ENCODE measurements at regions not wholly inside any gene's neighbourhood (a gene's known extent, or its start where the extent isn't known, plus 50 kb on each side); places are given as distances from the start of the nearest gene placed in this dataset.
"Not testable (repeated sequence)": the region's sequence is repeated elsewhere in the genome, so short reads cannot be mapped to it uniquely, and the experiment has no call there.

- DNase-seq: no peak
Measured at GRCh38 chr14:106393742-106394141, 867.4 kb downstream of the TMEM121 start.

DNA sequence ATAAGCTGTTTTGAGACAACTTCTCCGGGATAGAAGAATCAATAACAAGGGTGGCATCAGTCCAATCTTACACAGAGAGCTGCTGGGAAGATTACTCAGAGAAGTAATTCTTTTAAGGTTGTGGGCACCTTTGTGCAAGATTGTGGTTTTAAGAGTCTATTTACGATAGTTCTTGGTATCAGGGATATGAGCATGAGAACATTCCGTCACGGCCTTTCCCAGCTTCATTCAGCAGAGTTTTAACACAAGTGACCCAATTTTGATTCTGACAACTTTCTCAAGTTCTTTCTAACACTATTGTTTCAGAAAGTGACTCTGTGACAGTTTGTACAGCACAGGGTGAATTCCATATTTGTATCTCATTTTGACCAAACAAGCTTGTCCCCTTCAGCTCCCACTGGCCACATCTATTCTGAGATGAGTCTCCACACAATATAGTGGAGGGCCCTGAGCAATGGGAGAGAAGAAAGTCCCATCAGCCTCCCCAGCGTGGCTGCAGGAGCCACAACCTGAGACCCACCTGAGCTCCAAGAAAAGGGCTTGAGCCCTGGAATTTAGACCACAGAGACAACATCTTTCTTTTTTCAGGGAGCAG is 869.2 kb downstream of the TMEM121 start:
- DNase-seq: peak in 1 of 2 donors; percentile 14

DNA sequence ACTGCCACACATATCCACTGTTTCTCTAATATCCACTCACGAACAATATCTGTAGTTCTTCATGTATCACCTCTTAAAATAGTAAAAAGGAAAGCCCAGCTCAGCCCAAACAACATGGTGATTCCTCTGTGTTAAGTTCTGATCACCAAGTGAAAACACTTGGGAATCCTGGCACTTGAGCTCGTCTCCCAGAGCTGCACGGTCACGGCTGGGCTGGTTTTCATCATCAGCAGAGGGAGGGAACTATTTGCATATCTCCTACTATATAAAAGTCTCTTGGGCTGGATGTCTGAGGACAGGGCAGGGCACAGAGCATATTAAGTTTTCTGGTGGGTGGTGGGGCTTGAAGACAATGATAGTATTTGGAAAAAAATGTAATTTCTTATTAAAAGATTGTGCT is 870.6 kb downstream of the TMEM121 start:
- no peak for DNase-seq

DNA sequence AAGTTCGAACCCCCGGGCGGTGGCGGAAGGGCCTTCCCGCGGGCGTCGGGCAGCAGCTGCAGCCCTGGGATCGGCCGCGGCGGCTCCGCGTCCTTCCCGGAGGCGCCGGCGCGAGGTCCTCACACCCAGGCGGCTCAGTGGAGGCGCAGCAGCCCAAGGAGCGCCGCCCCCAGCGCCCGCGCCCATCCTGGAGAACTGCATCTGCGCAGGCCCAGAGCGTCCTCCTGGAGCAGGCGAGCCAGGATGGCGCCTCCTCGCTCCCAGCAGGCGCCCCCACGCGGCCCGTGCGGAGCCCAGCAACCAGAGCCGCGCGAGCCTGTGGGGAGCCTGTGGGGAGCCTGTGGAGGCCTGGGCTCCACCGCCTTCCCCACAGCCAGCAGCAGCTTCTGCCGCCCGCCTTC is 872.5 kb downstream of the TMEM121 start:
- DNase-seq: peak in 1 of 2 donors; percentile 69

DNA sequence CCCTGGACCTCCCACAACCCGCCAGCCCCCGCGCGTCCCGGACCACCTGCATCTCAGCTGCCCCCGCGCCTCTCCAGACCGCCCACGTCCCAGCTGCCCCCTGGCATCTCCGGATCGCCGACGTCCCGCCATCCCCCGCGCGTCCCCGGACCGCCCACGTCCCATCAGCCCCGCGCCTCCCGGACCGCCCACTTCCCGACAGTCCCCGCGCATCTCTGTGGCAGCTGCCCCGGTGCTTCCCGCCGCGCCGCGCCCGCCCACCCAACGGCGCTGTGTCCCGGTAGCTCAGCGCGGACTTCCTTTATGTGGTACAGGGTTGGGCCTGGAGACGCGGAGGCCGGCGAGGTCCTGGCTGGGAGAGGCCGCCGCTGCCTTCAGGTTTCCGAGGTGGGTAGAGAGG is 874.9 kb downstream of the TMEM121 start:
- DNase-seq: not testable (repeated sequence)

DNA sequence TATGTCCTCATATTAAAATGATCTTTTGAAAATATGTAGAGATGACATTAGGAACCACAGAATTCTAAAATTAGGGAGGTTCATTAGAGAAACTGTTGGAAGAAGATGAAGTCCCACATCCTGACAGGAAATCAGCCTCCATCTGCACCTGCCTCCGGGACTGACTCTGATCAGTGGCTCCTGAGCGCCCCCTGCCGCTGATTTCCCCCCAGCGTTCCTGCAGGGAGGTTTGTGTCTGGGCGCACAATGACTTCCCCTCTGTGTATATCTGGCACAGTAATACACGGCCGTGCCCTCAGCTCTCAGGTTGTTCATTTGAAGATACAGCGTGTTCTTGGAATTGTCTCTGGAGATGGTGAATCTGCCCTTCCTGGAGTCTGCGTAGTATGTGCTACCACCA is 883.8 kb downstream of the TMEM121 start:
- DNase-seq: peak; percentile 11 to 45

GRCh38 chr14:106414464-106414863 is 888.1 kb downstream of the TMEM121 start:
- no peak for DNase-seq

DNA sequence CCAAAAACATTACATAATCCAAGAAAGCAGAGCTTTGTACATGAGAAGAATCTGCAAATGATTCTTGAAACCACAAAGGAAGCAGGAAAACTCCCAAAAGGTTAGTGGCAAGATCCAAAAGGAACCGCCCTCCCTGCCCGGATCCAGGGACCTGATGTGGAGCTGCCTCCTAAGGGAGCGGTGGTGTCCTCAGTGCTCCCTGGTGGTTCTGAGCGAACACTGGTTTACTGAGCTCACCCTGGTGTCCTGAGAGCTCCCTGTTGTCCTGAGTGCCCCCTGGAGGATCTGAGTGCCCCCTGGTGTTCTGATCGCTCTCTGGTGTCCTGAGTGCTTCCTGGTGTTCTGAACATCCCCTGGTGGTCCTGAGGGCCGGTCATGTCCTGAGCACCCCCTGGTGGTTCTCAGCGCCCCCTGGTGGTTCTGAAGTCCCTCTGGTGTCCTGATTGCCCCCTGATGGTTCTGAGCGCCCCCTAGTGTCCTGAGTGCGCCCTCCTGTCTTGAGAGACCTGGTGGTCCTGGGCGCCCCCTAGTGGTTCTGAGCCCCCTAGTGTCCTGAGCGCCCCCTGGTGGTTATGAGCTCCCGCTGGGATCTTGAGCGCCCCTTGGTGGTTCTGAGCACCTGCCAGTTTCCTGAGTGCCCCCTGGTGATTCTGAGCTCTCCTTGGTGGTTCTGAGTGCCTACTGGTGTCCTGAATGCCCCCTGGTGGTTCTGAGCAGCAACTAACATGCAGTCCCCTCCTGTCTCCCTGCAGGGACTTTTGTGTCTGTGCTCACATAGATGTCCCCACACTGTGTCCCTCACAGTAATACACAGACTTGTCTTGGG is 891.1 kb downstream of the TMEM121 start:
- peak; percentile 83 for DNase-seq

DNA sequence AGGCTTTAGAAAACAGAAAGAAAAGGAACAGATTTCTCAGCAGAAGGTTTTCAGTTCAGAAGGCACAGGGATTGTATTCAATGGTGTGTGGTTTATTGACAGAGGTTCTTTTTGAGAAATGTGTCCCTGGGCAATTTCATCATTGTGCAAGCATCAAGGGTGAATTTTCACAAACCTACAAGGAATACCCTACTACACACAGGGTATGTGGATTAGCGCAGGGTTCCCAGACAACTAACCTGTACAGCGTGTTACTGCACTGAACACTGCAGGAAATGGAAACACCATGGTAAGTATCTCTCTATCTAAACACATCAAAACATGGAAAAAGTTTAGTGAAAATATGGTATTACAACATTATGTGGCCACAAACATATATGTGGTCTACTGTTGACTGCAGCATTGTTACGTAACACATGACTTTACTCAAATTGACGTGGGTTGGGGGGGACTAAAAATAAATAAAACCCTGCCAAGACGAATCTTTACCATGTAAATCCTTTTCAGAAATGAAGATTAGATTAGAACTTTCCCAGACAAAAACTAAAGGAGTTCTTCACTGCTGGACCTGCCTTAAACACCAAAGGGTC is 893.1 kb downstream of the TMEM121 start:
- no peak for DNase-seq

DNA sequence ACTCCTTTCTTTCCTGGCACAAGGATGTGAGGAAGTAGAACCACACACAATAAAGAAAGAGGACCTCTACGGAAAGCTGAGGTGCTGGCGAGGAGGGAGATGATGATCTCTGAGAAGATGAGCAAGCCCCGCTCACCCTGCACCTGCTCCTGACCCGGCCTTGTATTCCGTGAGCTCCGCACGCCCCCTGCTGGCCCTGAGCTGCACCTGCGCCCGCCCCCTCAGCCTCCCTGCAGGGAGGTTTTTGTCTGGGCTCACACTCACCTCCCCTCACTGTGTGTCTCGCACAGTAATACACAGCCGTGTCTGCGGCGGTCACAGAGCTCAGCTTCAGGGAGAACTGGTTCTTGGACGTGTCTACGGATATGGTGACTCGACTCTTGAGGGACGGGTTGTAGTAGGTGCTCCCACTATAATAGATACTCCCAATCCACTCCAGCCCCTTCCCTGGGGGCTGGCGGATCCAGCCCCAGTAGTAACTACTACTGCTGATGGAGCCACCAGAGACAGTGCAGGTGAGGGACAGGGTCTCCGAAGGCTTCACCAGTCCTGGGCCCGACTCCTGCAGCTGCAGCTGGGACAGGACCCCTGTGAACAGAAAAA is 895.1 kb downstream of the TMEM121 start:
- peak; percentile 5 to 76 for DNase-seq

DNA sequence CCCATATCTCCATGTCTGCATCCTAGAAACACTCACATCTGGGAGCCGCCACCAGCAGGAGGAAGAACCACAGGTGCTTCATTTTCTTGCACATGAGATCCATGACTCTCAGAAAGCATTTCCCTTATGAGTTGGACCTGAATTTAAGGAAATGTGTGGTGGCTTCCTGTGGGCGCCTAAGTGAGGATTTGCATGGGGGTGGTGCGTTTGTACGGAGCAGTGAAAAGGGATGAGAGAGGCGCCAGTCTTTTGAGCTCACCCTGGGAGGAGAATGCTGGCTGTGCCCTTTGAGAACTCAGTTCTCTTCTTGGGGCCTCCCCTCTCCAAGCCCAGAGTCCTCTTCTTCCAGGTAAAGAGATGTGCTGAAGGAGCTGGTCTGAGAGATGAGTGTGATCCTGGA is 895.7 kb downstream of the TMEM121 start:
- DNase-seq: no peak

GRCh38 chr14:106425150-106425549 is 898.8 kb downstream of the TMEM121 start:
- not testable (repeated sequence) for DNase-seq

DNA sequence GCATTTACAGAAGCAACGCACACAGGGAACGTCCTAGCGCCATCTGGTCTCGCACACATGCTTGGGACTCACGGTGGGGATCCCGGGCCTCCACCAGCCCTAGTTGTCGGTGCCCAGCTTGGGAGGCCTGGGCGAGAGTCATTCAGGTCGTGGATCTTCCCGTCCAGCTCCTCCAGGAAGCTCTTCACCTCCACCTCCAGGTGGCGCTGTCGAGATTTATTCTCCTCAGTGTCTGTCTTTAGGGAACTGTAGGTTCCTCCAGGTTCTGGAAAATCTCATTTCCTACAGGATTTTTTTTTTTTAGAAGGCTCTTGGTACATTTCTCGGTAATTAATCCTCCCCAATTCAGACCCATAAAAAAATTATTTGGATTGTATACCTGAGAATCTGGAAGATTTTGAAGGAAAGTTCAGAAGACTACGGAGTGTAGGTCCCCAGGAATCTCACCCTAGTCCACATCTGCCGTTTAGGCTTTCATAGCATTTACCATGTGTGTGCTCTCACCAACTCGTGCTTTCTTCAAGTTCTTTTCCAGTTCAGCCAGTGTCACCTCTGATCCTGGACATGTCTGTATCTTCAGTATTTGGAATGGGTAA is 910.0 kb downstream of the TMEM121 start:
- peak; percentile 50 to 70 for DNase-seq

DNA sequence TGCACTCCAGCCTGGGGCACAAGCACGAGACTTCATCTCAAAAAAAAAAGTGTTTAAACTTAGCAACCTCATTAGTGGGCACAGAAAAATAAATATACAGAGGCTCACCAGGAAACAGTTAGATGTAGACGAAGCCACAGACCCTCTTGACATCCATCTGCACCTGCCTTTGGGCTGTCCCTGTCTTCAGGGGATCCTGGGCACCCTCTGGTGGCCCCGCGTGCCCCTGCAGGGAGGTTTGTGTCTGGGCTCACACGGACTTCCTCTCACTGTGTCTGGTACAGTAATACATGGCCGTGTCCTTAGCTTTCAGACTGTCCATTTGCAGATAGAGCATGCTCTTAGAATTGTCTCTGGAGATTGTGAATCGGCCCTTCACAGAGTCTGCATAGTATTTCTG is 916.5 kb downstream of the TMEM121 start:
- peak; percentile 40 to 43 for DNase-seq

GRCh38 chr14:106455026-106455425 is 928.6 kb downstream of the TMEM121 start:
- DNase-seq: no peak

GRCh38 chr14:106459971-106460730 is 933.8 kb downstream of the TMEM121 start:
- DNase-seq: peak; percentile 54 to 70

DNA sequence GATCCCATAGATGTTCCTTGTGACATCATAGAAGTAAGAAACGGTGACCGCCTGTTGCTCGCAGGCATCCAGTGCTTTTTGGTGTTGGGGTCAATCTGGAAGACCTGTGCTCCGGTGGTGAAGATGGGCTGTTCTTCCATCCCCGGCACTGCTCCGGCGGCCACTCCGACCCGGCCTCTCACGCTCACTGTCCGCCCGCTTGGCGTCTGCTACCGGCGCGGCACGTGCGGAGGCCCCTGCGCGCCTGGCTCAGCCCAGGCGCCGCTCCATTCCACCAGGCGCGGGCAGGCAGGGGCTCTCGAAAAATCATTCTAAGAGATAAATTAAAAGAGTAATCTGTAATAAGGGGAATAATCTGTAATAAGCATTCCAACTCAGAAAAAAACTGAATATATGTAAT is 934.5 kb downstream of the TMEM121 start:
- no peak for DNase-seq

DNA sequence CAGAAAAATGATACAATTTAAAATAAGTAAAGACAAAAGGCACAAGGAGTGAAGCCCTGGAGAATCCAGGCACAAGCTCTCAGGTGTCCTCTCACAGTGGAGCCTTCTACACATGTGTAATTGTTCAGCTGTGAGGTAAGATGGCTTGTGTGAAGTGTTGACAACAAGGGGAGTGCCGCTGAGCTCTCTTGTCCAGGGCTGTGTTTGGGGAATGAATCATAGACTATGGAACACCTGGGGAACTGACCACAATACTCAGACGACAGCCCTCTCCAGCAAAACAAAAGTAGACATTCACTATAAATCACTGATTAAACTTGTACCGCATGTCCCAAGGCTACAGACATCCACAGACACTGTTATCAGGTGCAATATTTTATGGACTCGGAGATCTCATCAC is 940.1 kb downstream of the TMEM121 start:
- DNase-seq: not testable (repeated sequence)

DNA sequence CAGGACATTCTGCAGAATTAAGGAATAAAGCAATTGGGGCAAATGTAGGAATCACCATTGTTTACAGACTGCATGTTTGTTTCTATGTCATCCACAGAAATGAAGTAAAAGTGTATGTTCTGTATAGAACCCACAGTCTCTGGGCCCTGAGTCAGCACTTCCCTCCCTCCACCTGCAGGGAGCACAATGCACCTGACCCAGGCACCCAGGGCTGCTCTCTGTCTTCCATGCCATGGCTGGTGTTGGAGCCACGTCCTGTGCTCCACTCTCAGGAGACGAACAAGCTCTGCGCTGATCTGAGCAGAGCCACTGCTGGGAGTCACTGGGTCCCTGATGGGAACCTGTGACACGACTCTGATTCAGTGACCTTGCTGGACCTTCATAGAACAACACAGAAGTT is 942.5 kb downstream of the TMEM121 start:
- peak; percentile 4 to 25 for DNase-seq

GRCh38 chr14:106470028-106470427 is 943.6 kb downstream of the TMEM121 start:
- not testable (repeated sequence) for DNase-seq

GRCh38 chr14:106474261-106475028 is 948.1 kb downstream of the TMEM121 start:
- not testable (repeated sequence) for DNase-seq

DNA sequence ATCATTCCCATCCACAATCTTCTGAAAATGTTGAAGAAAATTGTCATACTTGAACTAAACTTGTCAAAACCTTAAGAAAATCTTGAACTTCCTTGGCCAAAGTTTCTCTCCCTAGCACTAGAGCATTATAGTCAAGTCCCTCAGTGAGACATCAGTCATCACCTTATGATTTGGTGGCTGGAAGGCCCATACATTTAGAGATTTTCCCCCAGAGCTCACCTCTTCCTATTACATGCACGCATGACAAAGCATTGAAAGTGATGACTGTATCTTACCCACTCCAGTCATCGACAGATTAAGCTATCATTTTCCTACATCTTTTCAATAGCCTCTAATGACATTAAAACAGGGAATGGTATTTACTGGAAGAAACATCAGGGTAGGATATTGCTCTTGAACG is 948.8 kb downstream of the TMEM121 start:
- not testable (repeated sequence) for DNase-seq

All from CD4-positive, alpha-beta T cell treated with Interleukin-1 beta for 1 hour (primary cell).